Spleen (tissue), 7 donors: ENCODE measurements at regions not wholly inside any gene's neighbourhood (a gene's known extent, or its start where the extent isn't known, plus 50 kb on each side); places are given as distances from the start of the nearest gene placed in this dataset.

ENCODE experiments used
- POLR2A ChIP-seq, 3 donors: fragments of 450-650 bp; IDR thresholded peaks; one replicate each; pipeline ENCODE4 v1.5.1; 2017; ENCODE audit warnings: antibody characterized with exemption in 3 of 3, mild to moderate bottlenecking in 1 of 3
- POLR2AphosphoS5 ChIP-seq, 3 donors: sonication (generic); formaldehyde crosslinking; IDR thresholded peaks; one replicate each; pipeline ENCODE4 v1.5.1; 2017; ENCODE audit warnings: antibody characterized with exemption in 3 of 3
- TF ChIP-seq, protein P1 (sequence below), 11 experiments: fragments of 200-600 bp in 7 of 11; fragments of 450-650 bp in 4 of 11; sonication (generic) in 4 of 11; IDR thresholded peaks in 8 of 11; conservative IDR thresholded peaks in 3 of 11; 1 replicate in 7 of 11; 2 replicates in 4 of 11; pipeline versions ENCODE4 v1.4.0 to v1.8.0; 2016 to 2021; ENCODE audit warnings: antibody characterized with exemption in 11 of 11, inconsistent platforms in 4 of 11, mild to moderate bottlenecking in 1 of 11
- donor health status: DM: no; HTN: no; CAD: no; lungs with moderate emphysema.
- donor health status: DM: no; HTN: no; CAD: no.
- donor health status: DM: no; HTN: no; CAD: no.

DNA sequence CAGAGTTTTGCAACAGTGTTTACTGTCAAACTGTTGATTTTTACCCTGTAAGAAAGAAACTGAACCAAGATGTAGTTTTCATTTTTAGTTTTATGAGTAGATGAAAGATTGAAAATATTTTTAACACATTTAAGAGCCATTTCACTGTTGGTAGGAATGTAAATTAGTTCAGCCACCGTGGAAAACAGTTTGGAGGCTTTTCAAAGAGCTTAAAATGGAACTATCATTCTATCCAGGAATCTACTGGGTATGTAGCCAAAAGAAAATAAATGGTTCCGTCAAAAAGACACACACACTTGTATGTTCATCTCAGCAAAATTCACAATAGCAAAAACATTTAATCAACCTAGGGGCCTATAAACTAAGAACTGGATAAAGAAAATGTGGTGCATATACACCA lies 729.8 kb upstream of the CDH7 start:
- TF ChIP-seq, protein P1, sequence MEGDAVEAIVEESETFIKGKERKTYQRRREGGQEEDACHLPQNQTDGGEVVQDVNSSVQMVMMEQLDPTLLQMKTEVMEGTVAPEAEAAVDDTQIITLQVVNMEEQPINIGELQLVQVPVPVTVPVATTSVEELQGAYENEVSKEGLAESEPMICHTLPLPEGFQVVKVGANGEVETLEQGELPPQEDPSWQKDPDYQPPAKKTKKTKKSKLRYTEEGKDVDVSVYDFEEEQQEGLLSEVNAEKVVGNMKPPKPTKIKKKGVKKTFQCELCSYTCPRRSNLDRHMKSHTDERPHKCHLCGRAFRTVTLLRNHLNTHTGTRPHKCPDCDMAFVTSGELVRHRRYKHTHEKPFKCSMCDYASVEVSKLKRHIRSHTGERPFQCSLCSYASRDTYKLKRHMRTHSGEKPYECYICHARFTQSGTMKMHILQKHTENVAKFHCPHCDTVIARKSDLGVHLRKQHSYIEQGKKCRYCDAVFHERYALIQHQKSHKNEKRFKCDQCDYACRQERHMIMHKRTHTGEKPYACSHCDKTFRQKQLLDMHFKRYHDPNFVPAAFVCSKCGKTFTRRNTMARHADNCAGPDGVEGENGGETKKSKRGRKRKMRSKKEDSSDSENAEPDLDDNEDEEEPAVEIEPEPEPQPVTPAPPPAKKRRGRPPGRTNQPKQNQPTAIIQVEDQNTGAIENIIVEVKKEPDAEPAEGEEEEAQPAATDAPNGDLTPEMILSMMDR (IDR thresholded peaks at IDR 0.05 in 8 of 11, conservative IDR thresholded peaks at IDR 0.05 in 3 of 11) = no peak
- no peak for TF ChIP-seq POLR2AphosphoS5 (IDR thresholded peaks at IDR 0.05)
- no peak for TF ChIP-seq POLR2A (IDR thresholded peaks at IDR 0.05)
